ENCODE measurements at regions not wholly inside any gene's neighbourhood (a gene's known extent, or its start where the extent isn't known, plus 50 kb on each side); places are given as distances from the start of the nearest gene placed in this dataset.

DNA sequence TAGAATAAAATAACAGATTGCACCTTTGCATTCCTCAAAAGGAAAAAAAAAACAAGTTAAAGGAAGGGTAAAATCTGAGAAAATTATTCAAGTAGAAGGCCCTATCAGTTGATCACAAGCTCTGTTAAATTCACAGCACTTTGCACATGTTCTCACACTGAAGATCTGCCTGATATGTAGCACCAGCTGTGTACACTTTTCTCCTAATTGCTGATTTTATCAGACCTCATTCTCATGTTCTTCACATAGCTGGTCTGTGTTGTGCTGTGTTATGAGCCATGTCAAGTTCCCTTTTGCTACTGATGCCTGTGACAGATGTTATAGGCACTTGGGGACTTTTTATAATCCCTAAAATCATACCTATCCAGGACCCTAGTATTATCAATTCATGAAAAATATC lies 390.4 kb upstream of the PRR16 start:
- H3K27ac ChIP-seq (ENCODE audit: low read length): no peak overlapping the region
- H3K27me3 ChIP-seq (ENCODE audit: insufficient read depth, low read length): no peaks in the 10 kb centered on the region
- H3K4me3 ChIP-seq (ENCODE audit: low read length): no peak overlapping the region
- no peaks in the 10 kb centered on the region for H3K4me1 ChIP-seq (ENCODE audit: insufficient read depth, low read length)
- H3K36me3 ChIP-seq (ENCODE audit: insufficient read depth, low read depth, low read length): no peaks in the 10 kb centered on the region
- no peaks in the 10 kb centered on the region for H3K9me3 ChIP-seq (ENCODE audit: insufficient read depth, low read depth, low read length)
- no peak overlapping the region for H3K9ac ChIP-seq (ENCODE audit: low read depth, low read length)

DNA sequence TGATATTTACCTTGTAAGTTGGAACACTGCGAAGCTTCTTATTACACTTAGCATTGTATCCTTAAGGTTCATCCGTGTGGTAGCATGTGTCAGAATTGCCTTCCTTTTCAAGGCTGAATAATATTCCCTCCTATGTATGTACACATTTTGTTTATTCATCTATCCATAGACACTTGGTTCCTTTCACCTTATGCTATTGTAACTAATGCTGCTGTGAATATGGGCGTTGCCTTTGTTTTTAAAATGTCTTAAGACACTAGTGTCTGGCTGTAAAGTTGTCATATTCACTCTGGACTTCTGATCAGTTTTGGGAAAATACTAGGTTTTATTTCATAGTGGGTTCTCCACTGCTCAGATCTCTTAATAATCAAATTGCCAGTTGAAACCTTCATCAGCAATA lies 383.3 kb upstream of the PRR16 start:
- no peak overlapping the region for H3K9ac ChIP-seq (ENCODE audit: low read depth, low read length)
- no peaks in the 10 kb centered on the region; the same call in 1 of the 2 replicates for H3K4me1 ChIP-seq (ENCODE audit: insufficient read depth, low read length)
- H3K27me3 ChIP-seq (ENCODE audit: insufficient read depth, low read length): no peaks in the 10 kb centered on the region
- no peaks in the 10 kb centered on the region for H3K36me3 ChIP-seq (ENCODE audit: insufficient read depth, low read depth, low read length)
- H3K4me3 ChIP-seq (ENCODE audit: low read length): no peak overlapping the region
- H3K27ac ChIP-seq (ENCODE audit: low read length): no peak overlapping the region
- H3K9me3 ChIP-seq (ENCODE audit: insufficient read depth, low read depth, low read length): no peaks in the 10 kb centered on the region

DNA sequence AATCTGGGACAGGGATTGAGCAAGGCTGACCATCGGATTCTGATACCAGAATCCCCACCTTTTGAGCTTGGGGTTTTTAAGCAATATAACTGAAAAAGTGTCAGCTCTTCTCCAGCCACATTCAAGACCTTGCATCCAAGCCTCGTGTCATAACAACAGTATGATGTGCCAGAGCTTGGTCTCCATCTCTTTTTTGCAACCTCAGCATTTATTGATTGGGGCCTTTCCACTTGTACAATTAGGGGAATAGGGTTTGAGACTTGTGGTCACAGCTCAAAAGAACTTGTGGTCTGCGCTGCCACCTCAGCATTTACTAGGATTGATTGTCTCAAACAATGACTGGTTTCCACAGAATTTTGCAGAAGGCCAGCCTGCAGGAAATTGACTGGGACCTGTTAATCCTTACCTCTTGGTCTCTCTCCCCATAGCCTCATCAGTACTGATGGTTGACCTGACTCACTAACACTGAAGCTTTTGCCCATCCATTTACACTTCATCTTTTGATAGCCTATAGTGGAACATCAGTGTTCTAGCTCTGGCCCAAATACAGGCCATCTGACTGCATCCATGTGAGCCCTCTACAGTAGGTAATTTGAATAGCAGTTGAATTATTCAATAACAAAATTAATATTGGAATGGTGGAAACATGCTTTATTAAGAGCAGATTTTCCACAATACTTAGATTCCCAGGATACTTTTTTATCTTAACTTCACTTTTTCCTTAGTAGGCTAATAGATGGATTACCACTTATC lies 381.6 kb upstream of the PRR16 start:
- Histone ChIP-seq H3K9me3 (ENCODE audit: insufficient read depth, low read depth, low read length) (no peaks in the 10 kb centered on the region), H3K4me3 (ENCODE audit: low read length) (no peak overlapping the region), H3K27ac (ENCODE audit: low read length) (no peak overlapping the region), H3K9ac (ENCODE audit: low read depth, low read length) (no peak overlapping the region), H3K27me3 (ENCODE audit: insufficient read depth, low read length) (no peaks in the 10 kb centered on the region), H3K4me1 (ENCODE audit: insufficient read depth, low read length) (no peaks in the 10 kb centered on the region; the same call in 1 of the 2 replicates), H3K36me3 (ENCODE audit: insufficient read depth, low read depth, low read length) (no peaks in the 10 kb centered on the region)

DNA sequence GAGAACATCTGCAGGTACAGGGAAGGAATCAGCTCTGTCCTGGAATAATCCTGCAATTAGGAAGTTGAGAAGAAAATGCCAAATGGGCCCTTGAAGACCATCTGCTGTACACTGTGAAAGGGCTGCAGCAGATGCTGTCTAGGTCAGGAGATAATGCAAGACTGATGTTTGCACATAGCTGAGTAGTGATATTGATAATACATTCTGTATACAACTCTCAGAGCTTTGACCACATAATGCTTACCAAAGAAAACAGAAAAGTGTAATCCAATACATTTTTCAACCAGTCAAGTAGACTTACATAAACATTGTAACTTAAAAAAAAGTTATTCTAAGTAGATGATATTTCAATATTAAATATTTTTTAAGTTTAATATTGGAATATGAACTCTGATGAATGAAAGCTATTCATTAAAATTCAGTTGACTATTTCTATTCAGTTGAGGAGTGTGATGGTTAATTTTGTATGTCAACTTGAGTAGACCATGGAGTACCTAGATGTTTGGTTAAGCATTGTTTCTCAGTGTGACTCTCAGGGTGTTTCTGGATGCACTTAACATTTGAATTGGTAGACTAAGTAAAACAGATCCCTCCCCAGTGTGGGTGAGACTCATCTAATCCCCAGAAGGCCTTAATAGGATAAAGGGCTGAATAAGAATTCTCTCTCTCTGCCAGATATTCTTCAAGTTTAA lies 380.1 kb upstream of the PRR16 start:
- H3K27ac ChIP-seq (ENCODE audit: low read length): peak overlapping the region; percentile 40
- no peaks in the 10 kb centered on the region; the same call in 1 of the 2 replicates for H3K4me1 ChIP-seq (ENCODE audit: insufficient read depth, low read length)
- no peaks in the 10 kb centered on the region for H3K9me3 ChIP-seq (ENCODE audit: insufficient read depth, low read depth, low read length)

DNA sequence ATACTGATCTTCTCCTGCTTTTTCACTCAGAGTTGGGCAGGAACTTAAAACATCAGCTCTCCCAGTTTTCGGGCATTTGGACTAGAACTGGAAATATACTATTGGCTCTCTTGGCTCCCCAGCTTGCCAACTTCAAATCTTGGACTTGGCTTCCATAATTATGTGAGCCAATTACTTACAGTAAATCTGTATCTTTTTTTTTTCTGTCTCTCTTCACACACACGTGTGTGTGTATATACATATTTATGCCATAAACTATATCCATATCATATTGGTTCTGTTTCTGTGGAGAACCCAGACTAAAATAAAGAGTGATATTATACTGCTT lies 379.6 kb upstream of the PRR16 start:
- H3K4me3 ChIP-seq (ENCODE audit: low read length): no peak overlapping the region
- no peaks in the 10 kb centered on the region; the same call in 1 of the 2 replicates for H3K4me1 ChIP-seq (ENCODE audit: insufficient read depth, low read length)
- H3K27ac ChIP-seq (ENCODE audit: low read length): peak overlapping the region; percentile 40
- no peaks in the 10 kb centered on the region for H3K9me3 ChIP-seq (ENCODE audit: insufficient read depth, low read depth, low read length)
- H3K9ac ChIP-seq (ENCODE audit: low read depth, low read length): no peak overlapping the region
- H3K27me3 ChIP-seq (ENCODE audit: insufficient read depth, low read length): no peaks in the 10 kb centered on the region
- H3K36me3 ChIP-seq (ENCODE audit: insufficient read depth, low read depth, low read length): no peaks in the 10 kb centered on the region

More for the DNA sequence above, 380.1 kb upstream of the PRR16 start:
- Histone ChIP-seq H3K9ac (ENCODE audit: low read depth, low read length) (no peak overlapping the region), H3K4me3 (ENCODE audit: low read length) (no peak overlapping the region), H3K36me3 (ENCODE audit: insufficient read depth, low read depth, low read length) (no peaks in the 10 kb centered on the region), H3K27me3 (ENCODE audit: insufficient read depth, low read length) (no peaks in the 10 kb centered on the region)

DNA sequence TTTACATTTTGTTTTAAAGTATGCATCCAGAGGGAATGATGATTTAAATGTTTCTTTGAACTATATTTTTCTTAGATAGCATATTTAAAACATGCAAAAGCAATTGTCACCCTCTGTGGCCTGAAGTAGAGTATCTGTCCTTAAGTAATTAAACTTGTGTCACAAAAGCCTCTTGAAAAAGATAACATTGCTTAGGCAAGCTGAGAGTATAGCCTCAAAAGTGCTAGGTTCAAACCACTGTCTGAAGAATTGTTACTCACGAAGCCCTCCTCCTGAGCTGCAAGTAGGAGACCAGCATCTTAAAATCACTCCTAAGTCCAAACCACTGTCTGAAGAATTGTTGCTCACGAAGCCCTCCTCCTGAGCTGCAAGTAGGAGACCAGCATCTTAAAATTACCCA lies 378.0 kb upstream of the PRR16 start:
- no peak overlapping the region for H3K27ac ChIP-seq (ENCODE audit: low read length)
- no peaks in the 10 kb centered on the region for H3K36me3 ChIP-seq (ENCODE audit: insufficient read depth, low read depth, low read length)
- no peak overlapping the region for H3K9ac ChIP-seq (ENCODE audit: low read depth, low read length)
- no peak overlapping the region for H3K4me3 ChIP-seq (ENCODE audit: low read length)
- H3K4me1 ChIP-seq (ENCODE audit: insufficient read depth, low read length): no peaks in the 10 kb centered on the region; the same call in 1 of the 2 replicates
- no peaks in the 10 kb centered on the region for H3K9me3 ChIP-seq (ENCODE audit: insufficient read depth, low read depth, low read length)
- H3K27me3 ChIP-seq (ENCODE audit: insufficient read depth, low read length): no peaks in the 10 kb centered on the region

DNA sequence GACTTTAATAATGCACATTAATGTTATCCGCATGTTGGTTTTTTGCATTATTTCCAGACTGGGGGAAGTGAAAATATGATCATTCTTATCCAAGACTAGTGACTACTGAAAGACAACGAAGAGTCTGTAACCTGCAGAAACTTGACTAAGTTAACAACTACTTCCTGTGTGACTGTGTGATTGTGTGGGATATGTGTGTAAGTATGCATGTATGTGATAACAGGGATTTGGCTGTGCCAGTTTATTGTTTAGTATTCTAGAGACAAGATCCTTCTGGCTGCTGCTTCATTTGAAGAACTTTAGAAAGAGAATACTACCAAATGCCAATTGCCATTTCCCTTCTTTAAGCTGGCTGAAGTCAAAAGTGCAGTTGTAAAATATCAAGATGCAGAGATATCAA lies 375.7 kb upstream of the PRR16 start:
- no peak overlapping the region for H3K27ac ChIP-seq (ENCODE audit: low read length)

DNA sequence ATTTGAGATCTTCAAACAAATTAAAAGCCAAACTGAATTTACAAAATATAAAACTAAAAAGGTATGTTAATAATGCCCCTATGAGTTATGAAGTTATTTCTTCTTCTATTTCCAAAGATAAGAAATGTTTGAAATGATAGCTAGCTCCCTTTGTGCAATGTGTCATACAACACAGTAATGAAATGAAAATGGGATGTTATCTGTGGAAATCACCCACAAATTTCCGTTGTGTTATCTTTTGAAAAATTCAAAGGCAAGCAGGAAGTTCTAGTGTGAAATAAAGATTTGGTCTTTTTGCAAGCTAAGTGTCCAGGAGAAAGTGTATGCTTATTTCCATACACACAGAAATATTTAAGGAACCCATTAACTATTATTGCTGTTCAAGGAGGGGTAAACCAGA lies 375.3 kb upstream of the PRR16 start:
- Histone ChIP-seq H3K9ac (ENCODE audit: low read depth, low read length) (no peak overlapping the region), H3K4me3 (ENCODE audit: low read length) (no peak overlapping the region), H3K4me1 (ENCODE audit: insufficient read depth, low read length) (no peaks in the 10 kb centered on the region; the same call in 1 of the 2 replicates), H3K27ac (ENCODE audit: low read length) (no peak overlapping the region), H3K9me3 (ENCODE audit: insufficient read depth, low read depth, low read length) (no peaks in the 10 kb centered on the region), H3K27me3 (ENCODE audit: insufficient read depth, low read length) (no peaks in the 10 kb centered on the region), H3K36me3 (ENCODE audit: insufficient read depth, low read depth, low read length) (no peaks in the 10 kb centered on the region)

More for the DNA sequence above, 375.7 kb upstream of the PRR16 start:
- no peak overlapping the region for H3K9ac ChIP-seq (ENCODE audit: low read depth, low read length)
- H3K36me3 ChIP-seq (ENCODE audit: insufficient read depth, low read depth, low read length): no peaks in the 10 kb centered on the region
- no peaks in the 10 kb centered on the region for H3K27me3 ChIP-seq (ENCODE audit: insufficient read depth, low read length)
- H3K9me3 ChIP-seq (ENCODE audit: insufficient read depth, low read depth, low read length): no peaks in the 10 kb centered on the region
- no peaks in the 10 kb centered on the region; the same call in 1 of the 2 replicates for H3K4me1 ChIP-seq (ENCODE audit: insufficient read depth, low read length)
- H3K4me3 ChIP-seq (ENCODE audit: low read length): no peak overlapping the region

DNA sequence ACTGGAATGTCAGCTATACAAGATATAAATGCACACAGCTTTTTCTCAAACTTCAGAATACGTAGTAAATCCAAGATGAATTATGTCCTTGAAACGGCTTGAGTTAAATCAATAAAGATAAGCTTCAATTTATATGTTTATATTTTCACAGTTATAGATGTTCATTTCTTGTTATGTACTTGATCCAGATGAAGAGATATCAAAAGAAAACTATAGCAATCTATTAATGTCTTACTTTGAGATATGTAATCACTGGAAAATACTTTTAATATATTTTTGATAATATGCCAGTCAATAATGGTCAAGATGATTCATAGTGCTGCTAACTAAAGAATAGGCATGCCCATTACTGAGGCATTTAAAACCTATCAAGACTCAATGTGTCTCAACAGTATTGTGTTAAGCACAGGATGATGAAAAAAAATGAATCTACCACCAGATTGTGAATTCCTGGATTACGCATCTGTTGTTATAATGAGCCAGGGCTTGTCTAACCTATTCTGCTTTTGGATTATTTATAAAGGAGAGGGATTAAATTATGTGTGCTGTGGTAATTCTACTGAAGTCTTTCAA lies 372.6 kb upstream of the PRR16 start:
- Histone ChIP-seq H3K27me3 (ENCODE audit: insufficient read depth, low read length) (no peaks in the 10 kb centered on the region), H3K36me3 (ENCODE audit: insufficient read depth, low read depth, low read length) (no peaks in the 10 kb centered on the region), H3K4me3 (ENCODE audit: low read length) (no peak overlapping the region), H3K27ac (ENCODE audit: low read length) (no peak overlapping the region), H3K4me1 (ENCODE audit: insufficient read depth, low read length) (no peaks in the 10 kb centered on the region), H3K9me3 (ENCODE audit: insufficient read depth, low read depth, low read length) (no peaks in the 10 kb centered on the region), H3K9ac (ENCODE audit: low read depth, low read length) (no peak overlapping the region)

DNA sequence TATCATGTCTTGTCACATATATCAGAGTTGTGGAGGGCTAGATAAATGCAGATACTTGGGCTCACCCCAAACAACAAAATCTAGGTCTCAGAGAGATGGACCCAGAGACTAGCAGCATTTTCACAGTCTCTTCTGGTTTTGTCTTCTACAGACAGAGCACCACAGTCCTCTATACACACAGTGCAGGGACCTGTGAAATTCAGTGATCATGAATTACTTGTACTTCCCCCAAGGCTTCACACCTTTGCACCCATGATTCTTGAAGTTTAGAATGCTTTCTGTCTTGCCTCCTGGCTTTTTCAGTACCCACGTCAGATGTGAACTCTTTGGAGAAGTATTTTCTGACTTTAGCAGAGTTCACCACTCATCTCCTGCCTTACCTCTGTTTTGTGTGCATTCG lies 371.5 kb upstream of the PRR16 start:
- Histone ChIP-seq H3K27me3 (ENCODE audit: insufficient read depth, low read length) (no peaks in the 10 kb centered on the region), H3K4me3 (ENCODE audit: low read length) (no peak overlapping the region), H3K9me3 (ENCODE audit: insufficient read depth, low read depth, low read length) (no peaks in the 10 kb centered on the region), H3K36me3 (ENCODE audit: insufficient read depth, low read depth, low read length) (no peaks in the 10 kb centered on the region), H3K4me1 (ENCODE audit: insufficient read depth, low read length) (no peaks in the 10 kb centered on the region), H3K9ac (ENCODE audit: low read depth, low read length) (no peak overlapping the region), H3K27ac (ENCODE audit: low read length) (no peak overlapping the region)

DNA sequence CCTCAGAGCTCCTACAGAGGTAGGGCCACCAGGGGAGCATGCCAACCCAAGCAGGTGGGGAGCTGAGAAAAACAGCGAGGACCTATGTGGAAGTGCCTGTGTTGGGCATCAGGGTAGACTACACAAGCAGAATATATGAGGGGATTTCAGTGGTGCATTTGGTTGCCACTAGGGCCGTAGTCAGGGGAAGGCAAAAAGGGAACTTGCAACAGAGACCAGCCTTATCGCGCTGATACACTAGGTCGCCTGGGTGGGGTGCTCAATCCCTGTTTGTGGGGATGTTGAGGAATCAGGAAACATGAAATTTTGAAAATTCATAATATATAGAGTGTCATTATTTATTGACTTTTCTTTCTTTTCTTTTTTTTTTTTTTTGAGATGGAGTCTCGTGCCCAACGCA lies 370.9 kb upstream of the PRR16 start:
- H3K9me3 ChIP-seq (ENCODE audit: insufficient read depth, low read depth, low read length): no peaks in the 10 kb centered on the region
- H3K9ac ChIP-seq (ENCODE audit: low read depth, low read length): no peak overlapping the region
- H3K4me1 ChIP-seq (ENCODE audit: insufficient read depth, low read length): no peaks in the 10 kb centered on the region
- H3K27me3 ChIP-seq (ENCODE audit: insufficient read depth, low read length): no peaks in the 10 kb centered on the region
- no peaks in the 10 kb centered on the region for H3K36me3 ChIP-seq (ENCODE audit: insufficient read depth, low read depth, low read length)
- no peak overlapping the region for H3K4me3 ChIP-seq (ENCODE audit: low read length)
- H3K27ac ChIP-seq (ENCODE audit: low read length): no peak overlapping the region

DNA sequence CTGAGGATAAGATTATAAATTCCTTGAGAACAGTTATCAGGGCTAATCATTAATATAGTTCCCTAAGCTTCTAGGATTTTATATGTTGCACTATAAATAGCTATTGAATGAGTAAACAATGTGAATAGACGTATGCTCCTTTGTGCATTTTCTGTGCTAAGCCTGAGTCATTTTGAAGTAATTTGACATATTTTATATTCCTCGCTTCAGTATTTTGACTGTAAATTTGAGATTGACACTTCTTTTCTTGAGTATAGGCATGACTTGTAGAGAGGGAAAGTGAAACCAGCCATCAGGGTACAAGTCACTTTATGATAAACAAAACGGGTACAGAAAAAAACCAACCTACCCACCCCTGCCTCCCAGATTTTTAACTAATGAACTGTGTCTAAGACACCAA lies 367.7 kb upstream of the PRR16 start:
- no peaks in the 10 kb centered on the region for H3K36me3 ChIP-seq (ENCODE audit: insufficient read depth, low read depth, low read length)
- no peak overlapping the region for H3K9ac ChIP-seq (ENCODE audit: low read depth, low read length)
- H3K4me3 ChIP-seq (ENCODE audit: low read length): no peak overlapping the region
- H3K27me3 ChIP-seq (ENCODE audit: insufficient read depth, low read length): no peaks in the 10 kb centered on the region
- no peaks in the 10 kb centered on the region for H3K4me1 ChIP-seq (ENCODE audit: insufficient read depth, low read length)
- no peaks in the 10 kb centered on the region for H3K9me3 ChIP-seq (ENCODE audit: insufficient read depth, low read depth, low read length)
- no peak overlapping the region for H3K27ac ChIP-seq (ENCODE audit: low read length)
